Skeletal muscle tissue (tissue), 3 donors: ENCODE measurements at regions not wholly inside any gene's neighbourhood (a gene's known extent, or its start where the extent isn't known, plus 50 kb on each side); places are given as distances from the start of the nearest gene placed in this dataset.

ENCODE experiments used
- H3K27ac ChIP-seq: one replicate; pipeline ENCODE4 v1.7.0; 2013; ENCODE audit warnings: mild to moderate bottlenecking, low read depth, low read length, inconsistent platforms
- H3K27me3 ChIP-seq, 3 donors: one replicate each; pipeline ENCODE4 v1.7.0; 2013; ENCODE audit warnings: low read length in 3 of 3; ENCODE audit not compliant: control insufficient read depth in 3 of 3, insufficient read depth in 3 of 3
- H3K36me3 ChIP-seq, 3 donors: one replicate each; pipeline ENCODE4 v1.7.0; 2013; ENCODE audit warnings: low read length in 3 of 3; ENCODE audit not compliant: control insufficient read depth in 3 of 3, insufficient read depth in 3 of 3
- H3K4me1 ChIP-seq, 3 donors: one replicate each; pipeline ENCODE4 v1.7.0; 2013; ENCODE audit warnings: low read length in 3 of 3, mild to moderate bottlenecking in 3 of 3; ENCODE audit not compliant: control insufficient read depth in 3 of 3, insufficient read depth in 3 of 3
- H3K4me3 ChIP-seq, 3 donors: one replicate each; pipeline ENCODE4 v1.7.0; 2013; ENCODE audit warnings: low read length in 3 of 3
- H3K9ac ChIP-seq, 3 donors: one replicate each; pipeline ENCODE4 v1.7.0; 2013; ENCODE audit warnings: low read length in 3 of 3, mild to moderate bottlenecking in 3 of 3, moderate library complexity in 2 of 3, low read depth in 1 of 3
- H3K9me3 ChIP-seq, 3 donors: one replicate each; pipeline ENCODE4 v1.7.0; 2013; ENCODE audit warnings: low read length in 3 of 3; ENCODE audit not compliant: control insufficient read depth in 3 of 3
- donor health status: Osteomylitis.

DNA sequence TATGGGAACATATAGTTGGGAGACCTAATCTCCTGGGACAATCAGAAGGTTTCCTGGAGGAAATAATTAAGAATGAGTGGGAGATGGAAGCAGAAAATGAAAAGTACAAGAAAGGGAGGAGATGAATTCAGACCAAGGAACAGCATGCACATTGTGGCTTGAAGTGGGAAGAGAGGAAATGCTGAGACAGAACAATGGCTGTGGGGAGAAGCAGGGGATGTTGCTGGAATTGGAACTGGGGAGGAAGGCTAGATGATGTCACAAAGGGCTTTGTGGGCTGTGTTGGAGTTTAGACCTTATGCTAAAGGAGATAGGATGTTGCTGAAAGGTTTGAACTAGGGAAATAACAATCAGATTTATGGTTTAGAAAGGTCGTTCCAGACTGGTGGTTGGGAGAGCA, 119.5 kb upstream of the DIPK2B start:
- Histone ChIP-seq H3K27me3 (no peaks in the 10 kb centered on the region), H3K4me3 (no peak overlapping the region)

DNA sequence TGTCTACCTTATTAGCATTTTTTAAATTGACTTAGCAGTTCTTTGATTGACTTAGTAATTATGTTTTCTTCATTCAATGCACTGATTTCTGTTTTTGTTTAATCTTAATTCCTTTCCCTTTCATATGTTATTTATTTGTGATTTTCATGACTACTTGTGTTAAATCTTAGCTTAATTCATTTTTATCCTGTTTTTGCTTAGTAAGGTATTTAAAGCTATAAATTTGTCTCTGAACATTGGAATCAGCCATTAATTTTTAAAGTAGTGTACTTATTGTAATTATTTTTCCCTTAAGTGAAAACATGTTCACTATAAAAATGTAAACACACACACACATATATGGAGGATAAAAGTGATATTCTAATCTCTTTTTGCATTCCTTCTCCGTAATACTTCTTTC, 109.1 kb upstream of the DIPK2B start:
- H3K9ac ChIP-seq, result no peak overlapping the region
- no peaks in the 10 kb centered on the region for H3K36me3 ChIP-seq
- no peak overlapping the region for H3K27ac ChIP-seq
- no peaks in the 10 kb centered on the region for H3K9me3 ChIP-seq
- no peak overlapping the region for H3K4me3 ChIP-seq
- no peaks in the 10 kb centered on the region for H3K27me3 ChIP-seq
- no peaks in the 10 kb centered on the region for H3K4me1 ChIP-seq

More for the DNA sequence above, 119.5 kb upstream of the DIPK2B start:
- H3K4me1 ChIP-seq, result no peaks in the 10 kb centered on the region
- no peak overlapping the region for H3K9ac ChIP-seq
- no peak overlapping the region for H3K27ac ChIP-seq
- no peaks in the 10 kb centered on the region for H3K9me3 ChIP-seq
- H3K36me3 ChIP-seq, result no peaks in the 10 kb centered on the region

DNA sequence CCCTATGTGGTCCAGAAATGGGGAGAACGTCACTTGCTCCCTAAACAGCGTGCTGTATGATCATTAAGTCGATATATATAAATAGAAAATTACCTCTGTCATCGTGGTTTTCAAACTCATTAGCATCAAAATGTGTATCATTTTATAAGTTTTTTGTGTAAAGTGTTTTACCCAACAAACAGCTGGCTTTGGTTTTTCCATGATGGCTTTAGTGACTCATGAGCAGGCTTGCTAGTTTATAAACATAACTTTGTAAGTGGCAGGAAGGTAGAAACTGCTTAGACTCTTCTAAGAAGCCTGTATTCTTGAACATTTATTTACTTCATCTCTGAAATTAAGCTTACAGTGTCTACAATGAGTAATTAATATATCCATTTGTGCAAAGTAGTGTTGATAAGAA, 108.4 kb upstream of the DIPK2B start:
- Histone ChIP-seq H3K36me3 (no peaks in the 10 kb centered on the region), H3K27me3 (no peaks in the 10 kb centered on the region), H3K9ac (no peak overlapping the region), H3K4me3 (no peak overlapping the region), H3K4me1 (no peaks in the 10 kb centered on the region), H3K27ac (no peak overlapping the region), H3K9me3 (no peaks in the 10 kb centered on the region)

DNA sequence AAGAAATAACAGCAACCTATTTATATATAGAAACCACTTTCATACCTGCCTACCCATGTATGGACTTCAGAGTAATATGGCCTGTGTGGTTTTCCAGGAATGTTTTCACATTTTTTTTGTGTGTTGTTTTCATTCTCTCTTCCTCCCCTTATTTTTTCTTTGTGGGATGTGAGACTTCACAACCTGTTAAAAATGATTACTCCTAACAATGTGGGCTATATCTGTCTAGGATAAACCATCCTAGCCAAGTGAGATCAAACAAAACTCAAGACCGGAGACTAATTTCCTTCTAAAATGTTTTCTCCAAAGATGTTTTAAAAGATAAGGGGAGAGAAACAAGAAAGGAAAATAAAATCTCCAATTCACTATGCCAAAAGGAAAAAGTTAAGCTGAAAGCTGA, 106.1 kb upstream of the DIPK2B start:
- Histone ChIP-seq H3K27me3 (no peaks in the 10 kb centered on the region), H3K9me3 (no peaks in the 10 kb centered on the region), H3K27ac (no peak overlapping the region), H3K9ac (no peak overlapping the region), H3K4me1 (no peaks in the 10 kb centered on the region), H3K4me3 (no peak overlapping the region), H3K36me3 (no peaks in the 10 kb centered on the region)

DNA sequence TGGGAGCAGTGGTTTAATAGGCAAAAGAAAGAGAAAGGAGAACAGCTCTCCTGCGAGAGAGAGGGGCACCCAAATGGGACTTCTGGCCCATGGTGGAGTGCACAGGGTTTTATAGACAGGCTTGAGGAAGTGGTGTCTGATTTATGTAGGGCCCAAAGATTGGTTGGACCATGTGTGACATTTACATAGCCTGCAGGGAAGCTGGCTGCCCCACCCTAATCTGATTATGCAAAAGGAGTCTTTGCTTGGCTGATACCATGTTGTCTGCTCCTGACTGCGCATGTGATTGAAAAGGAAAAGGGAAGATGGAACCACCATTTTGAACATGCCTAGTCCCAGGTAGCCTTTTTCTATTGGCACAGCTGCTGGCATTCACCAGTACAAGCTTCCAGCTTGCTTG, 100.0 kb upstream of the DIPK2B start:
- Histone ChIP-seq H3K27ac (no peak overlapping the region), H3K4me1 (no peaks in the 10 kb centered on the region), H3K9ac (no peak overlapping the region), H3K4me3 (no peak overlapping the region), H3K36me3 (no peaks in the 10 kb centered on the region), H3K27me3 (no peaks in the 10 kb centered on the region), H3K9me3 (no peaks in the 10 kb centered on the region)

DNA sequence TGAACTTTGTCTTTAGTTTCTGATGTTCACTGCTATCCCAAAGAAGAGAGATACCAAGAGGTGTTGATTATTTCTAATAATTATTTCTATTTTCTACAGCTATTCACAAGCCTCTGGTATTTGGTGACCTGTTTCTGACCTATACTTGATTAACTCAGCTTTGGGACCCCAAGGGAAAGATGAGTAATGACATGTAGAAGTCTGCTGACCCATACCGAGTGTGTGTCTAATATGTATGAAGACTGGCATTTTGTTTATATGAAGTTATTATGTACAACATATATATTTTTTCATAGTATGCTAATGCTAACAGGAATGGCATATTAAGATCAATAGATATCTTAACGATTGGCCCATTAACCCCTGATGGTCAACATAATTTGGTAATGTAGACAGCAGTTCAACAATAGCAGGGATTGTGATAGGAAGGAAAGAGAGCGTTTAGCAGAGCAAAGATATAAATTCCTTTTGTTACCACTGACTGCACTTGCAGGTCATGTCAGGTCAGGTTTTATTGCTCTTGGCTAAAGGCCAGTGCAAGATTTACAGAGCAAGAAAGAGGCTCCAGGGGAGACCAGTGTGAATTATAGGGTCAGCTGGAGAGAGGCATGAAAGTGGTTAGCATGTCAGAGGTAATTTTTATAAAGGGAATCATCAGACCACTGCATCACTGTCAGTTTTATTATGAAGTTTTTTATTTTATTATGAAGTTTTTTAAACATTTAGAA, 94.7 kb upstream of the DIPK2B start:
- Histone ChIP-seq H3K4me3 (no peak overlapping the region), H3K27me3 (peaks cover 0 to 5% (median 0%) of the 10 kb centered on the region in 3 donors), H3K9ac (no peak overlapping the region), H3K4me1 (no peaks in the 10 kb centered on the region), H3K9me3 (no peaks in the 10 kb centered on the region), H3K36me3 (no peaks in the 10 kb centered on the region), H3K27ac (no peak overlapping the region)

DNA sequence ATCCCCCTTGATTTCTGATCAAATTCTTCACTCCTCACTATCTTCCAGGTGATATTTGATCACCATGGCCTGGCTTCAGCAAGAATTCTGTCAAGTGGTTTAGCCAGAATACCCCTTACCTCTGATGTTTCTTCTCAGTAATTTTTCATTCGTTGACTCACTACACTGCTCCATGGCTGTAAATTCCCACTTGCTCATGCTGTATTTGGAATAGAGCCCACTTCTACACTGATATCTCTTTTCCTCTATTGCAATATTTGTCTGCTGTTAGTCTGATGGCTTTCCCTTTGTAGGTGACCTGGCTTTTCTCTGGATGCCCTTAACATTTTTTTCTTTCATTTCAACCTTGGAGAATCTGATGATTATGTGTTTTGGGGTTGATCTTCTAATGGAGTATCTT, 73.9 kb upstream of the DIPK2B start:
- H3K9me3 ChIP-seq, result no peaks in the 10 kb centered on the region
- H3K4me3 ChIP-seq, result no peak overlapping the region
- H3K27ac ChIP-seq, result no peak overlapping the region
- H3K4me1 ChIP-seq, result no peaks in the 10 kb centered on the region
- peaks cover 0 to 4% (median 0%) of the 10 kb centered on the region in 3 donors for H3K27me3 ChIP-seq
- no peaks in the 10 kb centered on the region for H3K36me3 ChIP-seq
- no peak overlapping the region for H3K9ac ChIP-seq

DNA sequence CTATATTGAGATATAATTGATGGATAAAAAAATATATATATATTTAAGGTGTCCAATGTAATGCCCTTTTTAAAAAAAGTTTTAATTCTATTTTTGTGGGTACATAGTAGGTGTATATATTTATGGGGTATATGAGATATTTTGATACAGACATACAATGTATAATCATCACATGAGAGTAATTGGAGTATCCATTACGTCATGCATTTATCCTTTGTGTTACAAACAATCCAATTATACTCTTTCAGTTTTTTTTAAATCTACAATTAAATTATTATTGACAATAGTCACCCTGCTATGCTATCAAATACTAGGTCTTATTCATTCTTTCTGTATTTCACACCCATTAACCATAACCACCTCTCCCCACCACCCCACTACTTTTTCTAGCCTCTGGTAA, 66.3 kb upstream of the DIPK2B start:
- Histone ChIP-seq H3K27me3 (peaks cover 0 to 4% (median 0%) of the 10 kb centered on the region in 3 donors), H3K4me3 (no peak overlapping the region), H3K9me3 (no peaks in the 10 kb centered on the region), H3K4me1 (no peaks in the 10 kb centered on the region), H3K27ac (no peak overlapping the region), H3K36me3 (no peaks in the 10 kb centered on the region), H3K9ac (no peak overlapping the region)

DNA sequence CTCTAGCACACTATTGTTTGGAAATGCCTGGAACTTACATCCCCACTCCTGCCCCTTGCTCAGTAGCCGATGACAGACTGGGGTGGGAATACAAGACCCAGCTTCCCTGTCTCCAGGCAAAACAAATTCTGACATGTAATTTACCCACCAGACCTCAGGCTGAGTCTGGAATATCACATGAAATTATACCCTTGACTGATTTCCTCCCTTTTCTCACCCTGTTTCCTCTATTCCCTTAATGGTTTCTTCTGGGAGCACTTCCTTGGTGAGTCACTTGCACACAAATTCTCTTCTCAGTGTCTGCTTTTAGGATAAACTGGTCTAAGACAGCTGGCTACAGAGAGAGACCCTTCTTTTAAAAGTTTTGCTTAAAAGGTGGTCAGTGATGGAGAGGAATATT, 65.8 kb upstream of the DIPK2B start:
- no peak overlapping the region for H3K9ac ChIP-seq
- no peak overlapping the region for H3K4me3 ChIP-seq
- H3K9me3 ChIP-seq, result no peaks in the 10 kb centered on the region
- no peaks in the 10 kb centered on the region for H3K36me3 ChIP-seq
- no peaks in the 10 kb centered on the region for H3K4me1 ChIP-seq
- no peak overlapping the region for H3K27ac ChIP-seq
- peaks cover 0 to 4% (median 0%) of the 10 kb centered on the region in 3 donors for H3K27me3 ChIP-seq

DNA sequence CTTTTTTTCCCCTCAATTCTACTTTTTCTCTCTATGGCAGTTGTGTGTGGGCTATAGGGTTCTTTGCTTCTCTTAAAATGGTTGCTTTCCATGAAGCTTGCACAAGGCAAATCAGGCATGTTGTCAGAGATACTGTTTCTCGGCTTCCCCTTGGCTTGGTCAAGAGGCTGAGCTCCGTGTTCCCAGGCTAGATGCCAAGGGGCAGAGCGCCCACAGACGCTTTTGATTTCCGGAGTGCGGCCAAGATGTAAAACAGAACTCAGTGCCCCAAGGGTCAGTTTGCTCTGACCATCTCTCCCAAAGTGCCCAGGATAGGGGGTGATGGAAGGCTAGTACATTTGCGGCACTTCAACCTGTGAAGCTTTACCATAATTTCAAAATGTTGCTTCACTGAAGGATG, 64.2 kb upstream of the DIPK2B start:
- Histone ChIP-seq H3K4me3 (no peak overlapping the region), H3K9me3 (no peaks in the 10 kb centered on the region), H3K4me1 (no peaks in the 10 kb centered on the region), H3K27me3 (no peaks in the 10 kb centered on the region), H3K36me3 (no peaks in the 10 kb centered on the region), H3K27ac (no peak overlapping the region), H3K9ac (no peak overlapping the region)
